ENCODE measurements at regions not wholly inside any gene's neighbourhood (a gene's known extent, or its start where the extent isn't known, plus 50 kb on each side); places are given as distances from the start of the nearest gene placed in this dataset.

GRCh38 chr16:87058728-87059250 is 258.4 kb downstream of the C16orf95 start:
- no peak for DNase-seq

DNA sequence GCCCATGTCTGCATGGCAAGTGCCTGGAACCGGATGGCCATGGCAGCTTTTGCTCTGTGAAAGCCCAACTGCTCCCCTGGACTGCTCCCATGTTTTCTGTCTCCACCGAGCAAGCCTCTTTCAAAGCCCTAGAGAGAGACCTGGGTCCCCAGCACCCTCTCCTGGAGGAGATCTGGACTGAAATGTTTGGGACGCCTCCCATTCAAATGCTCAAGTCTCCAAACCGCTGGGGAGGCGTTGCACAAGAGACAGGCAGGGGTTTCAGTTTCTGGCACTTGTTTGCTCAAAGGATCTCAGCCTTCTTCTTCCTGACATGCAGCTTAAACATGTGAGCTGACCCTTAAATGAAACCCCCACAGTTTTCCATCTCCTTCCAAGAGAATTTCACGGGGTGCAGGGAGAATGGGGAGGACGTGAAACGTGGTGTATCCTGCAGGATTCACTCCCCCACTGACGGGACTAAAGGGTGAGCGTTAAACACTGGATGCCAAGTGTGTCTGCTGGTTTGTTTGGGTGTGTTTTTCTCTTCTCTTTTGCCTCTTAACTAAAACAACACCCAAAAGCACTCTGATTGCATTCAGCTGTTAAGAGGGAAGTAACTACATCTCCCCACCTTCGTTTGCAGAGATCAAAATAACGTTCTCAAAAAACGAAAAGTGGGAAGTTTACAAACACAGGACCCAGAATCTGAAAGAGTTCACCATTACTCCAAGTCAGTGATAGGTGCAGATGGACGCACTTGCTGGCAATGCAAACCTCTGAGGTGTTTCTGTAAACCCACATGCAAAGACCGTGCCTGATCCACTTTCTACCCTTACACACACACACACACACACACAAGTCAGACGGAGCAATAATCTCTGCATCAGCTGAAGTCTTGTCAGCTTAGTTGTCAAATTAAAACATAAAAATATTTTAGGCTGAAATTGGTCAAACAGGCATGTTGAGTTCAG is 256.9 kb downstream of the C16orf95 start:
- DNase-seq = no peak

DNA sequence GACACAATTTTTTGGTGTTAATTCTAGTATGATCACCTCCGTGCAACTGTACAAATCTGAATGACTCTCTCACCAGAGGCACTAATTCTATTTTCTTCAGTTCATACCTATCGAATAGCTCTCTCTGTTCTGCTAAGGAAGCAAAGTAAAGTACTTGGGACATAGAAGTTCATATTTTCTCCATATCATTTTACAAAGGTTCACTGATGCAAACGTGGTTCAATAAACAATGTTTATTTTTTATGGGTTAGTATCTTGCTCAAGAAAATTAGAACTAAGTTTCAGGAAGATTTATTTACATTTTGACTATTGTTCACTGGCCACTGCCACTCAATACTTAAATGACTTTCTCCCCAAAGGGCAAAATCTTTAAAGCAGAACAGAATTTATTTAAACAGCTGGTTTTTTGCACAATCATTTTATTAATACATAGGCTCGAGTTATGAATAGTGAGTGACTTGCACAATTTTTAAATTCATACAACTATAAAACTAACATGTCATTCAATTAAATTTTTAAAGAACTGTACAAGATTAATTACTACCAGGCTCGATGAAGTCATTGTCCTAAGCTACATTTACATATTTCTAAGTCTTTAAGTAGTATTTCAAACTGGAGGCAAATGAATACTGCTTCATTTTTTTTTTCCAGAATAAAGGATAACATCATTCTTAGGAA is 255.8 kb downstream of the C16orf95 start:
- no peak for DNase-seq

DNA sequence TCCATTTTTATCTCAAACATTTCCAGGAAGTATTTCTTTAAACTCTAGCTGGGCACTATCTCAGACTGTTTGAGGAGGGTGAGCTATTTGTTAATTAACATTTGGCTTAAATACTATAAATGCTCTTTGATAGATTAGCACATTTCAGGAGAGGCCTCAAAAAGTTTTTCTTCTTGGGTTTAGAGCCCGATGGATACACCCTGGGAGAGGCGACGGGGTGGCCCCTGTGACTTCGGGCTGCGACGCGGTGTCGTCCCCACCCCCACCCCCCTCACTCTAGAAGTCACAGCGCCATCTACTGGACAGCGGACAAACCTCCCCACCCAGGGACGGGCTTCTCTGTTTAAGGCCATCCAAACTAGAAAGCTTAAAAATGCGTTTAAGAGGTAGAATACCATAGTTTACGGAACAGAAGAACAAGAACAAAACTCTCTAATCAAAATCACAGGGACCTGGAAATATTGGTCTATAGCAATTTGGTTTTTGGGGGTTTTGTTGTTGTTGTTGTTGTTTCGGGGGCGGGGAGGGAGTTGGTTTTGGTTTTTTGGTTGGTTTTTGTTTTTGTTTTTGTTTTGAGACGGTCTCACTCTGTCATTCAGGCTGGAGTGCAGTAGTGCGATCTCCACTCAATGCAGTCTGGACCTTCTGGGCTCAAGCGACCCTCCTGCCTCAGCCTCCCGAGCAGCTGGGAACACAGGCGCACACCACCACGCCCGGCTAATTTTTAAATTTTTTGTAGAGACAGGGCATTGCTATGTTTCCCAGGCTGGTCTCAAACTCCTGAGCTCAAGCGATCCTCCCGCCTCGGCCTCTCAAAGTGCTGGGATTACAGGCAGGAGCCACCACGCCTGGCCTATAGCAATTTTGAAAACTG is 254.4 kb downstream of the C16orf95 start:
- DNase-seq = no peak

DNA sequence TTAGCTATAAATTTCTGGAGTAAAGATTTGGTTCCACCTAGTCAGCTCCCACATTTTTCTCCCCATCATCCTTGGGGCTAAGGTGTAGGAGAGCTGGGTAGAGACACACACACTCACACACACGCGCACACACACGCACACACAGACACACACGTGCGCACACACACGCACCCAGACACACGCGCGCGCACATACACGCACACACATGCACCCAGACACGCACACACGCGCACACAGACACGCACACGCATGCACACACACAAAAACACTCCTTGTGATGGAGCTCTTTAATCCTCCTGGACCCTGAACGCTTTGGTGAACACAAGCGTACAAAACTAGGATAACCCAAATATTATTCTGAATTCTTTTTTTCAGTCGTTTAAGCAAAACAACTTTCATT is 253.6 kb downstream of the C16orf95 start:
- DNase-seq = no peak

DNA sequence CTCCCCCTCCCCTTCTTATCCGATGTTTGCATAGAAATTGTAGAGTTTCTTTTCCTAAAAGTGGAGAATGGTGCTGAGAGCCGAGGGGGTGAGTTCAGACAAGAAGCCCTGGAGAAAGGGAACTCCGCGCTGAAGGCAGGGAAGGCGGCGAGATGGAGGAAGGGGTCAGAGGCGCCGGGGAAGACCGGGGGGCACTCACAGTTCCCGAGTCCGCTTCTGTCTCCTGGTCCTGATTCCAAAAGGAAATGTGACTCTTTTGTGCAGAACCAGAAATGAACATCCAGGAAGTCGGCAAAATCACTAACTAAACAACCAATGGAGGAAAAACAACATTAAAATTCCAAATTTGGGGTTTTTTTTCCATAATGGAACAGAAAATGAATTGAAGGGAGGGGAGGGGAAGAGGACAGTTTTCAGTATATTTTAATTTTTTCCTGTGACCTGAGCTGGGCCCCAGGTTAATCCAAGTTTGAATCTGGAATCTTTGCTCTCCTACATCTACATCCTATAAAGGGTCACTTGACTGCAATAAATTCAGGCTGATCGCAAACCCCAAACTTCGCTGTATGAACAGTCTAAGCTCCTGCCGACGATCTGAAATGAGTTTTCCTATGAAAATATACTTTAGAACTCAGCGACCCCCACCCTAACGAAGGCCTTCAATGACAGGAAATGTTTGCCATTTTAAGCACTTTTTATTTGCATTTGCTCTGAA is 252.3 kb downstream of the C16orf95 start:
- DNase-seq = no peak

- DNase-seq = no peak
These were observed 251.6 kb downstream of the C16orf95 start for GRCh38 chr16:87065446-87066132.

DNA sequence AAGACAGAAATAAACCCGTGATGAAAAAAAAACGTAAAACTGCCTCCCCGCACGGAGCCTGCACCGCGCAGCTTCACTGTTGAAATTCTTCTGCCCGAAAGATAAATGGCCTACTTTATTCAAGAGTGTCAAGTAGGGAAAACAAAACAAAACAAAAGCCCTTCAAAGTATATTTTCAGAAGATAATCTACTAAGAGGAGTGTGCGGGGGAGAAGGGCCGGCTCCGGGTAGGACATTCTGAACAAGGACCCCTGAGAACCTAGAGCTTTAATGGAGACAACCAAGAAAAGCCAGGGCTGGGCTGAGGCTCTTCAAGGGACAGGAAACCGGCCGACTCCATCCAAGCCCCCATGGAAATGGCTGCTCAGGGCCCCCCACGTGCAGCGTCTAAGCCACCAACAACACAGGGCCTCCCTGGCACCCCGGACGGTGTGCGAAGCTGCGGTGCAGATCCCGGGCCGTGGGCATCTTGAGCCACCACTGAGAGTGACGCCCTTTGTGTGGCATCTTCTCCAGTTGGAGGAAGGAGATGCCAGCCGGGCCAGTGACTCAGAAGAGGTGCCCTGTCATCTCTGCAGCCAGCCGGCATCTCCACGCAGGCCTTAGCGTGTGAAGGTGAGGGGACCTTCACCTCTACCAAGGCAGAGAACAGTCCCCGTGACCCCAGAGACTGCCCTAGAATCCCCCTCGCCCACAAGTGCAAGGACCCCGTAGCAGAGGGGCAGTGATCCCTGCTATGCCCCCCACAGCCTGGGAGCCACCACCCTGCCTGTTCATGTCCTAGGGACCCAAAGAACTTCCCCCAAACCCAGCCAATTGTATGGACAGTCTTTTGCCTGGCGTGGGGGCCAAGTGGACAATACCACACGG is 250.8 kb downstream of the C16orf95 start:
- no peak for DNase-seq

GRCh38 chr16:87067003-87067556 is 250.1 kb downstream of the C16orf95 start:
- DNase-seq = no peak

- DNase-seq = no peak
These were observed 249.1 kb downstream of the C16orf95 start for GRCh38 chr16:87067836-87068761.

- DNase-seq = no peak
These were observed 248.4 kb downstream of the C16orf95 start for GRCh38 chr16:87068762-87069150.

DNA sequence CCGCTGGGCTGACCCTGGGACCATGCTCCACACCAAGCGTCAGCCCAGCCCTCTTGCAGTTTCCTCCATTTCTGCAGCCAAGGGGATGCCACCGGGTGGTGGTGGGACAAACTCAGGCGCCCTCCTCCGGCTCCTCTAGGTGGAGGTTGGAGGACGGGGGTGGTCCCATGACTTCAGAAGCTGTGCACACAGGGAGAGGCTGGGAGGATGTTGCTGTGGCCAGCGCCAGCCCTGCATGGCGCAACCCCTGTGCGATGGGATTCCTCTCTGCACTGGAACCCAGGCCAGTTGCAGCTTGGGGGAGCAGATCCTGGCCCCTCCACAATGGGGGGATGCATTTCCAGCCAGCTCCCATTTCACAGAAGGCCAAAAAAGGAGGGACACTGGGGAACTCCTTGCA is 246.5 kb downstream of the C16orf95 start:
- no peak for DNase-seq

DNA sequence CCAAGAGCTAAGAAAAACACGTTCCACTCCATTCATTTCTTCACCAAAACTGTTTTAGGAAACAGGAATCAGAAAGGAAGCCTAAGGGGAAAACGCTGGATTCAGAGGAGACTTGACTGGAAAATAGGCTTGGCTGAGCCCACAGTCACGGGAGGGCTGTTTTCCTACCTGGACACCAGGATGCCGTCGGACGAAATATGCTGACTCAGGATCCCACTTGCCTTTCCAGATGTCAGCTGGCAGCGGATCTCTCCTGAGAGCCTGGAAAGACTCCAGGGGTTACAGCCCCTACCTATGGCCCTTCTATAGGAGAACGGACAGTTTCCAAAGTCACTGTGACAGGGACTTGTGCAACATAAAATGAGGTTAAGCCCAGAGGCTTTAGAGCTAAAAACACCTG is 245.1 kb downstream of the C16orf95 start:
- DNase-seq = no peak

- no peak for DNase-seq
These were observed 242.4 kb downstream of the C16orf95 start for GRCh38 chr16:87074641-87075318.

GRCh38 chr16:87075319-87075860 is 241.8 kb downstream of the C16orf95 start:
- no peak for DNase-seq

GRCh38 chr16:87076331-87076949 is 240.8 kb downstream of the C16orf95 start:
- no peak for DNase-seq

- DNase-seq = no peak
These were observed 240.0 kb downstream of the C16orf95 start for GRCh38 chr16:87076950-87077749.
